Large intestine (tissue), 3 donors: ENCODE measurements at regions not wholly inside any gene's neighbourhood (a gene's known extent, or its start where the extent isn't known, plus 50 kb on each side); places are given as distances from the start of the nearest gene placed in this dataset.

Experiments used
- DNase-seq, 2 donors: peaks; one replicate each; pipeline versions ENCODE4 v3.0.0 to v3.0.0-alpha.2; 2013
- H3K27ac ChIP-seq: one replicate; pipeline ENCODE4 v1.5.1; 2013; ENCODE audit warnings: low read length
- H3K27me3 ChIP-seq: 2 replicates; pipeline ENCODE4 v1.6.1; 2013; ENCODE audit warnings: low read length; ENCODE audit not compliant: control insufficient read depth, insufficient read depth
- H3K36me3 ChIP-seq: 2 replicates; pipeline ENCODE4 v1.6.1; 2013; ENCODE audit warnings: low read length; ENCODE audit not compliant: control insufficient read depth, insufficient read depth
- H3K4me1 ChIP-seq: one replicate; pipeline ENCODE4 v1.6.1; 2013; ENCODE audit warnings: low read length; ENCODE audit not compliant: control insufficient read depth, insufficient read depth
- H3K4me3 ChIP-seq: one replicate; pipeline ENCODE4 v1.5.1; 2013; ENCODE audit warnings: low read length
- H3K9me3 ChIP-seq: one replicate; pipeline ENCODE4 v1.6.1; 2013; ENCODE audit warnings: mild to moderate bottlenecking, low read depth, low read length, moderate library complexity; ENCODE audit not compliant: control insufficient read depth
- WGBS: methylation state at CpG from one replicate; pipeline ENCODE4 v1.1.5; 2013; ENCODE audit warnings: low lambda C conversion rate; ENCODE audit not compliant: insufficient coverage; 5-methylcytosine and 5-hydroxymethylcytosine counted together

GRCh38 chr2:196239622-196240587, 68.5 kb upstream of the STK17B start:
- Histone ChIP-seq H3K36me3 (no peaks in the 10 kb centered on the region), H3K9me3 (no peaks in the 10 kb centered on the region), H3K27me3 (no peaks in the 10 kb centered on the region), H3K27ac (no peak overlapping the region), H3K4me3 (no peak overlapping the region), H3K4me1 (no peaks in the 10 kb centered on the region)
- WGBS: 82% methylated on average over 5 of the region's 10 CpGs
- DNase-seq: peak in 1 of 2 donors; percentile 35

DNA sequence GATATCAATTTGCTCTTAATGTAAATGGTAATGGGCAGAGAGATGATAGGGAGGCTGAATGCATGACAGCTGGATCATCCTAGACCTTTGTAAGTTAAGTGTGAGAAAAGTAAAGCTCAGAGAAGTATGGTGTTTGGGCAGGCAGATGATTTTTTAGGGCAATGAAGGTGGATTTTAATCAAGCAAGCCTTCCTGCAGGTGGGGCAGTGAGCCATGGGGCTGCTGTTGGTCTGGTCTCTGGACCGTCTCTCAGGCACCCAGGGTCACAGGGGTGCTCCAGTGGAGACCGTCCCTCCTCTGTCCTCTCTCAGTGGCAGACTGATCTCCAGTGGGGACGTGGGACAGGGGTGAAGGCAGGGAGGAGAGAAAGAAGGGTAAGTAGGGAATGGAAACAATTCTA, 69.8 kb upstream of the STK17B start:
- H3K36me3 ChIP-seq: no peaks in the 10 kb centered on the region
- DNase-seq: no peak
- H3K27ac ChIP-seq: no peak overlapping the region
- no peaks in the 10 kb centered on the region for H3K27me3 ChIP-seq
- H3K4me1 ChIP-seq: peaks cover 4% of the 10 kb centered on the region
- H3K4me3 ChIP-seq: no peak overlapping the region
- H3K9me3 ChIP-seq: no peaks in the 10 kb centered on the region
- 83% methylated on average over 1 of the region's 3 CpGs for WGBS

DNA sequence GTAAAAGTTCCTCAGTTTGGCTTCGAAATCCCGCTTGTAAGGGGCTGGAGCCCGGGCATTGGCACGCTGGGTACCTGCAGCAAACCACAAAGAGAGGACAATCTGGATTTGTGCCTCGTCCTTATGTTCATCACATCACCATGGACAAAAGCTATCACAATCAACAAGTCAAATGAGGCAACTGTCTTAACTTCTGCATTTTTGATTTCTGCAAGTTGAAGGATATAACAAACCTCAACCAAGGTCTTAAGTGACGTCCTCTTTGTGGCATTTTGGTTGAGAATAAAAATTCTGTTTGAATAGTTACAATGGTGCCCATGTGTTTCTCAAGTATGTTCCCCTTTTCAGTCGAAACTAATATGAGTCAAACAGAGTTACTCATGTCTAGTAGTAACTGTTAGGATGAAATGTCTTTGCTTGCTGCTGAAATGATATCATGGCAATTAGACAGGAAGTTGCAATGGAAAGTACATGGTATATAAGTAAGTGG, 70.8 kb upstream of the STK17B start:
- H3K4me1 ChIP-seq: peaks cover 4% of the 10 kb centered on the region
- H3K27ac ChIP-seq: no peak overlapping the region
- 100% methylated on average over 1 of the region's 7 CpGs for WGBS
- no peaks in the 10 kb centered on the region for H3K9me3 ChIP-seq
- no peaks in the 10 kb centered on the region for H3K27me3 ChIP-seq
- no peaks in the 10 kb centered on the region for H3K36me3 ChIP-seq
- DNase-seq: no peak
- no peak overlapping the region for H3K4me3 ChIP-seq

DNA sequence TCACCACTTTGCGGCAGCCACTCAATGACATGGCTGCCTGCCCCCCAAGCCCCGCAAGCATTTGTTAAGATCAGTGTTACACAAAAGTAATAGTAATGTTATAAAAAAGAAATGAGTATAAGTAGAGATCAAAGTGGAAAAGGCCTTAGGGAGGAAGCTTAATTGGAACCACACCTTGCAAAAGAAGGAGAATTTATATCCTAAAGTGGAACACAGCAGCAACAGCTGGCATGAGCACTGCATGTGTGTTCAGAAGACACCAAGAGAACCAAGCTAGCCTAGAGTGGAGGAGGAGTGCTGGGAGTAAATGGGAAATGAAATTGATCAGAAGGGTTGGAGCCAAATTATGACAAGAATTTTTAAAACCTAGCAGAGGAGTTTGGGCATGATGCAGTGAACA, 73.1 kb upstream of the STK17B start:
- H3K27me3 ChIP-seq: no peaks in the 10 kb centered on the region
- no peak overlapping the region for H3K27ac ChIP-seq
- no CpG with 5 or more reads among the region's 2 CpGs for WGBS
- peaks cover 4% of the 10 kb centered on the region for H3K4me1 ChIP-seq
- no peak overlapping the region for H3K4me3 ChIP-seq
- H3K36me3 ChIP-seq: no peaks in the 10 kb centered on the region
- H3K9me3 ChIP-seq: no peaks in the 10 kb centered on the region
- DNase-seq: no peak

- Histone ChIP-seq H3K36me3 (no peaks in the 10 kb centered on the region), H3K27ac (no peak overlapping the region), H3K27me3 (no peaks in the 10 kb centered on the region), H3K9me3 (no peaks in the 10 kb centered on the region), H3K4me3 (no peak overlapping the region), H3K4me1 (peaks cover 8% of the 10 kb centered on the region)
- DNase-seq: no peak
- WGBS: no CpG with 5 or more reads among the region's 4 CpGs
These were observed 73.6 kb upstream of the STK17B start for GRCh38 chr2:196244966-196245365.

DNA sequence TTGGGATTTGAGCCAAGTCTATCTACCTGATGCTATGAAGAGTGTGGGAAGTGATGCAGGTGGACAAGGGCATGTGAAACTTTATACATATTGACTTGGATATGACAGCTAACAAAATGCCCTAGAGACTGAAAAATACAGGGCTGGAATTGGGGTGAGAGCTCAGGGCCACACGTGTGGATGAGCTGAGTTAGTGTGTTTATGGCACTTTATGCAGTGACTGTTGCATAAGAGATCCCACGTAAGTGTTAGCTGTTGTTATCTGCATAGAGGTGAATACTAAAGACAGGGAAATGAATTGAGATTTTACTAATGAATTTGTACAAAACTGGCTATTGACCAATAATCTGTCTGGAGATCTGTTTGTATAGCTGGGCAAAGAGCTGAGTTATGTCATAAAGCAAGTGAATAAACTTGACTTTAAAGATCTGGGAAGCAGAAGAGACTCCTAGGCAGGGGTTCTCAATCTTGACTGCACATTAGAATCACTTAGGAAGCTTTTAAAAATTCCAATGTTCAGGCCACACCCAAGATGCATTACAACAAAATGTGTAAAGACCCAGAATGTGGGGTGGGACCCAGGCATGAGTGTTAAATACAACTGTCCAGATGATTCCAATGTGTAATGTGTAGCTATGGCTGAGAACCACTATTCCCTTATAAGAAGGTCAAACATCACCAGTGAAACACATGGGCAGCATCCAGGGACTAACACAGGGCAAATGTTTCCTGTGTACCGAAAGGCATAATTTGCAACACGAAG, 74.2 kb upstream of the STK17B start:
- H3K4me1 ChIP-seq: peaks cover 11% of the 10 kb centered on the region
- H3K4me3 ChIP-seq: no peak overlapping the region
- no peak overlapping the region for H3K27ac ChIP-seq
- no CpG with 5 or more reads among the region's 4 CpGs for WGBS
- no peaks in the 10 kb centered on the region for H3K27me3 ChIP-seq
- DNase-seq: peak; percentile 32 to 72
- no peaks in the 10 kb centered on the region for H3K36me3 ChIP-seq
- no peaks in the 10 kb centered on the region for H3K9me3 ChIP-seq

DNA sequence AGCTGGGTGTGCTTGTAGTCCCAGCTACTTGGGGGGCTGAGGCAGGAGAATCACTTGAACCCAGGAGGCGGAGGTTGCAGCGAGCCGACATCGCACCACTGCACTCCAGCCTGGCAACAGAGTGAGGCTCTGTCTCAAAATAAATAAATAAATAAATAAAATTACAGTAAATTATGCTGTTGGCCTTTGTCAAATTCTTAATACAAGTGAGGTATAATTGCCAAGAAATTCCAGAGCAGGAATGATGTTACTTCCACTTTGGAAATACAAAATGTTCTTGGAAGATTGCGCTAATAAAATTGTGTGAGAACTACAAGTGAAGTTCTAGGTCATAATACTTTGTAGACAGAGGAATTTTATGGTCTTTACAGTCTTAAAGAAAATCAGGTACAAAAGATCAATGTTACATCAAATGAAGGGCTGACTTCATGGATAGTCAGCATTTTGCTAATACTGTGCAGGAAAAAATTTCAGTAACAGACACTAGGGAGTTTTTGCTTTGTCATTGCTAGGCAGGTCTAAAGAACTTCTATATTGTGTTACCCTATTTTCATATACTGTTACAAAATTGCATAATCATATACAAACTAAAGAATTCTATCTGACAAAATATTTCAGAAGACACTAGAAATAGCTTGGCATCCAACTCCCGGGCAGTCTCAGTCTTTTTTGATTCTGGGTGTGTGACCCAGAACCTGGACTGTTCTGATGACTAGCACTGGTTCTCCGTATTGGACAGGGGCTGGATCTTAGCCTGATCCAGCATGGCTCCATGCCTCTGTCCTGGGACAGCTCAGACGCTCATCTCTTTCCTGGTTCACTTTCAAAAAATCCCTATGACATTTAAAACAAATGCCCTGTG, 76.0 kb upstream of the STK17B start:
- Histone ChIP-seq H3K27me3 (no peaks in the 10 kb centered on the region), H3K27ac (no peak overlapping the region), H3K4me1 (peaks cover 11% of the 10 kb centered on the region), H3K9me3 (no peaks in the 10 kb centered on the region), H3K36me3 (no peaks in the 10 kb centered on the region), H3K4me3 (no peak overlapping the region)
- peak in 1 of 2 donors; percentile 60 for DNase-seq
- WGBS: no CpG with 5 or more reads among the region's 8 CpGs

GRCh38 chr2:196247976-196248280, 76.5 kb upstream of the STK17B start:
- Histone ChIP-seq H3K4me1 (peaks cover 11% of the 10 kb centered on the region), H3K27ac (no peak overlapping the region), H3K4me3 (no peak overlapping the region), H3K27me3 (no peaks in the 10 kb centered on the region), H3K9me3 (no peaks in the 10 kb centered on the region), H3K36me3 (no peaks in the 10 kb centered on the region)
- WGBS: 100% methylated on average over 2 of the region's 3 CpGs
- DNase-seq: no peak

DNA sequence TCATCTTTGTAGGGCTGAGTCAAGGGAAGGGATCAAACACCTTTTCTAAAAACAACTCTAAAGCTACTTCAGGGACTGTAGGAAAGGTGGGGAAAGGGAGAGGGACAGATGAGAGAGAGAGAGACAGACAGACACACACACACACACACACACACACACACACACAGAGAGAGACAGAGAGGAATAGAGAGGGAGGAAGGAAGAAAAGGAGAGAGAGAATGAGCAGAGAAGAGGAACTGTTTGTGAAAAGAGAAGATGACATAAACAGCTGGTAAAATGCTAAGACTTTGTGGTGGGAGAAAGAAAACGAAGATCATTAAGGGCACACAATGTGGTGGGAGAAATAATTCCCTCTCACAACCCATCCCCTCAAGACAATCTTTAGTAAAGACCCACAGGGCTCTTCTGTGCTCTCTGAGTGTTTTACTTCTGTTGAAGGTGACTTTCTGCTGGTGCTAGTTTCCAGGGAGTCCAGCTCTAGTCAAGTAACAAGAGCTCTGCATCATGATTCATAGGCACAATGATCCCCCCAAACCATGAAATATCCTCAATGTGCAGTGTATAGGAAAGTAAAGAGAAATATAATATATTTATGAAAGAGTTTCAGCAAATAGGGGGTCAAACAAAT, 77.2 kb upstream of the STK17B start:
- H3K4me1 ChIP-seq: peaks cover 11% of the 10 kb centered on the region
- WGBS: 78% methylated on average over 1 of the region's 1 CpG
- H3K36me3 ChIP-seq: no peaks in the 10 kb centered on the region
- DNase-seq: no peak
- H3K27me3 ChIP-seq: no peaks in the 10 kb centered on the region
- no peak overlapping the region for H3K27ac ChIP-seq
- H3K4me3 ChIP-seq: no peak overlapping the region
- no peaks in the 10 kb centered on the region for H3K9me3 ChIP-seq
